H9 (cell line): ENCODE measurements at regions not wholly inside any gene's neighbourhood (a gene's known extent, or its start where the extent isn't known, plus 50 kb on each side); places are given as distances from the start of the nearest gene placed in this dataset.

Experiments
- DNase-seq: peaks from one replicate; pipeline ENCODE4 v3.0.0-alpha.2; 2017
- H2AFZ ChIP-seq: one replicate; pipeline ENCODE4 v1.6.1; 2013; ENCODE audit warnings: mild to moderate bottlenecking, low read length, control low read depth, moderate library complexity
- H2AK5ac ChIP-seq: 2 replicates; pipeline ENCODE4 v1.6.1; 2013; ENCODE audit warnings: low read length, control low read depth, mixed read lengths; ENCODE audit not compliant: insufficient read length
- H2BK120ac ChIP-seq: one replicate; pipeline ENCODE4 v1.6.1; 2013; ENCODE audit warnings: low read depth, mild to moderate bottlenecking, low read length, control low read depth, inconsistent platforms; ENCODE audit not compliant: poor library complexity, severe bottlenecking
- H2BK12ac ChIP-seq: 2 replicates; pipeline ENCODE4 v1.6.1; 2013; ENCODE audit warnings: low read length, control low read depth, mixed read lengths, low read depth; ENCODE audit not compliant: insufficient read length
- H2BK15ac ChIP-seq: 2 replicates; pipeline ENCODE4 v1.6.1; 2013; ENCODE audit warnings: low read depth, low read length, control low read depth
- H2BK20ac ChIP-seq: one replicate; pipeline ENCODE4 v1.6.1; 2013; ENCODE audit warnings: low read depth, mild to moderate bottlenecking, low read length, control low read depth, inconsistent platforms; ENCODE audit not compliant: poor library complexity, severe bottlenecking
- H2BK5ac ChIP-seq: 2 replicates; pipeline ENCODE4 v1.6.1; 2013; ENCODE audit warnings: low read length, control low read depth, mixed read lengths; ENCODE audit not compliant: insufficient read length
- H3K14ac ChIP-seq: 2 replicates; pipeline ENCODE4 v1.6.1; 2013; ENCODE audit warnings: low read length, control low read depth; ENCODE audit not compliant: insufficient read depth
- H3K18ac ChIP-seq: 2 replicates; pipeline ENCODE4 v1.6.1; 2013; ENCODE audit warnings: low read depth, mild to moderate bottlenecking, mixed read lengths, low read length, control low read depth; ENCODE audit not compliant: insufficient read length
- H3K23ac ChIP-seq: 2 replicates; pipeline ENCODE4 v1.6.1; 2013; ENCODE audit warnings: low read length, control low read depth, mixed read lengths, low read depth; ENCODE audit not compliant: insufficient read length
- H3K23me2 ChIP-seq: 2 replicates; pipeline ENCODE4 v1.6.1; 2013; ENCODE audit warnings: low read depth, mild to moderate bottlenecking, mixed read lengths, low read length, control low read depth; ENCODE audit not compliant: insufficient read length, poor library complexity, severe bottlenecking
- H3K27ac ChIP-seq: 2 replicates; pipeline ENCODE4 v1.5.1; 2013; ENCODE audit warnings: low read length, control low read depth, mixed read lengths, low read depth; ENCODE audit not compliant: insufficient read length
- H3K27me3 ChIP-seq: 2 replicates; pipeline ENCODE4 v1.6.1; 2013; ENCODE audit warnings: low read length, control low read depth, inconsistent platforms; ENCODE audit not compliant: insufficient read depth
- H3K4ac ChIP-seq: 2 replicates; pipeline ENCODE4 v1.6.1; 2013; ENCODE audit warnings: low read depth, mild to moderate bottlenecking, control low read depth, inconsistent platforms, low read length, moderate library complexity
- H3K4me1 ChIP-seq: 2 replicates; pipeline ENCODE4 v1.6.1; 2013; ENCODE audit warnings: low read length, control low read depth, inconsistent platforms; ENCODE audit not compliant: insufficient read depth
- H3K4me2 ChIP-seq: 2 replicates; pipeline ENCODE4 v1.6.1; 2013; ENCODE audit warnings: low read length, control low read depth, mixed read lengths; ENCODE audit not compliant: insufficient read length, insufficient read depth
- H3K56ac ChIP-seq: 2 replicates; pipeline ENCODE4 v1.6.1; 2013; ENCODE audit warnings: low read depth, mild to moderate bottlenecking, mixed read lengths, low read length, control low read depth; ENCODE audit not compliant: insufficient read length
- H3K79me1 ChIP-seq: 2 replicates; pipeline ENCODE4 v1.6.1; 2013; ENCODE audit warnings: low read depth, mild to moderate bottlenecking, moderate library complexity, low read length, control low read depth, inconsistent platforms; ENCODE audit not compliant: insufficient read depth, poor library complexity, severe bottlenecking
- H3K79me2 ChIP-seq: 2 replicates; pipeline ENCODE4 v1.6.1; 2013; ENCODE audit warnings: low read length, control low read depth, inconsistent platforms; ENCODE audit not compliant: insufficient read depth
- H3K9ac ChIP-seq: 2 replicates; pipeline ENCODE4 v1.6.1; 2013; ENCODE audit warnings: low read length, control low read depth, mixed read lengths; ENCODE audit not compliant: insufficient read length; ENCODE audit errors: extremely low read depth
- H3K9me3 ChIP-seq: one replicate; pipeline ENCODE4 v1.6.1; 2013; ENCODE audit warnings: low read depth, low read length, inconsistent platforms; ENCODE audit not compliant: control insufficient read depth
- H3T11ph ChIP-seq: one replicate; pipeline ENCODE4 v1.6.1; 2013; ENCODE audit warnings: mild to moderate bottlenecking, low read length, control low read depth, inconsistent platforms
- H4K20me1 ChIP-seq: one replicate; pipeline ENCODE4 v1.6.1; 2013; ENCODE audit not compliant: control insufficient read depth, insufficient read length, insufficient read depth
- H4K5ac ChIP-seq: 2 replicates; pipeline ENCODE4 v1.6.1; 2013; ENCODE audit warnings: low read depth, mild to moderate bottlenecking, mixed read lengths, low read length, control low read depth; ENCODE audit not compliant: insufficient read length
- H4K8ac ChIP-seq: replicated peaks from 2 replicates; pipeline ENCODE4 v1.6.1; 2013; ENCODE audit warnings: low read length, control low read depth, mixed read lengths, low read depth; ENCODE audit not compliant: insufficient read length
- H4K91ac ChIP-seq: 2 replicates; pipeline ENCODE4 v1.6.1; 2013; ENCODE audit warnings: low read depth, mild to moderate bottlenecking, moderate library complexity, mixed read lengths, low read length, control low read depth; ENCODE audit not compliant: insufficient read length
- H3K27ac Mint-ChIP-seq, 3 experiments: 2 replicates in 2 of 3; 3 replicates in 1 of 3; pipeline ENCODE4 v1.8.0; 2020 to 2021; ENCODE audit warnings: mixed read lengths in 3 of 3, mild to moderate bottlenecking in 1 of 3, moderate library complexity in 1 of 3
- H3K27me3 Mint-ChIP-seq: 2 replicates; pipeline ENCODE4 v1.8.0; 2021; ENCODE audit warnings: low read depth, mild to moderate bottlenecking, moderate library complexity, mixed read lengths
- H3K36me3 Mint-ChIP-seq, 3 experiments: 2 replicates in 2 of 3; 3 replicates in 1 of 3; pipeline ENCODE4 v1.8.0; 2020 to 2021; ENCODE audit warnings: low read depth in 3 of 3, mixed read lengths in 3 of 3; ENCODE audit not compliant: insufficient read depth in 1 of 3
- H3K4me1 Mint-ChIP-seq, 2 experiments: 2 replicates each; pipeline ENCODE4 v1.8.0; 2020; ENCODE audit warnings: mixed read lengths in 2 of 2
- H3K4me3 Mint-ChIP-seq, 2 experiments: 2 replicates in 1 of 2; 3 replicates in 1 of 2; pipeline ENCODE4 v1.8.0; 2020 to 2021; ENCODE audit warnings: mild to moderate bottlenecking in 2 of 2, mixed read lengths in 2 of 2, moderate library complexity in 1 of 2
- H3K9me3 Mint-ChIP-seq, 2 experiments: 2 replicates in 1 of 2; 3 replicates in 1 of 2; pipeline ENCODE4 v1.8.0; 2020; ENCODE audit warnings: mild to moderate bottlenecking in 2 of 2, mixed read lengths in 2 of 2, moderate library complexity in 1 of 2
- WGBS: extraction: QIAGEN DNeasy Blood & Tissue Kit; methylation state at CpG from one replicate; pipeline ENCODE4 v1.1.7; 2013; ENCODE audit warnings: missing lambda C conversion rate, low lambda C conversion rate, mixed read lengths; ENCODE audit not compliant: insufficient read length; ENCODE audit errors: extremely low coverage; 5-methylcytosine and 5-hydroxymethylcytosine counted together
- TF ChIP-seq, protein P1 (sequence below): fragments of 200-600 bp; sonication (generic); conservative IDR thresholded peaks from 3 replicates; pipeline ENCODE4 v1.8.0; 2021; ENCODE audit warnings: antibody characterized with exemption, mild to moderate bottlenecking

GRCh38 chr2:48045613-48046012, 139.3 kb upstream of the FBXO11 start:
- Histone ChIP-seq H3K27me3 (no peaks in the 10 kb centered on the region), H4K91ac (no peak overlapping the region), H2BK12ac (no peak overlapping the region), H3K79me1 (no peaks in the 10 kb centered on the region), H2BK15ac (no peak overlapping the region), H2AK5ac (no peak overlapping the region), H3K4me1 (peaks cover 8% of the 10 kb centered on the region; the same call in 1 of the 2 replicates), H3K79me2 (no peaks in the 10 kb centered on the region), H3K56ac (no peak overlapping the region), H3K4me2 (no peak overlapping the region), H2BK120ac (no peak overlapping the region), H4K5ac (no peak overlapping the region), H3K18ac (no peak overlapping the region), H3K23ac (no peak overlapping the region), H2BK20ac (no peak overlapping the region), H2AFZ (no peak overlapping the region), H3T11ph (no peak overlapping the region), H3K14ac (no peak overlapping the region), H3K9me3 (no peaks in the 10 kb centered on the region), H3K23me2 (no peaks in the 10 kb centered on the region), H3K27ac (no peak overlapping the region), H4K8ac (no peak overlapping the region), H3K9ac (no peak overlapping the region), H4K20me1 (no peaks in the 10 kb centered on the region), H3K4ac (no peak overlapping the region), H2BK5ac (no peak overlapping the region)
- no peak for DNase-seq
- WGBS, result no CpG with 5 or more reads among the region's 1 CpG
- Mint-ChIP-seq H3K4me1 (peaks cover 33 to 41% of the 10 kb centered on the region in 2 experiments), H3K9me3 (no peaks in the 10 kb centered on the region; a peak in 1 of 5 replicates), H3K27me3 (no peaks in the 10 kb centered on the region; the same call in 1 of the 2 replicates), H3K27ac (no peak overlapping the region), H3K4me3 (no peak overlapping the region), H3K36me3 (no peaks in the 10 kb centered on the region)
- TF ChIP-seq, protein P1, sequence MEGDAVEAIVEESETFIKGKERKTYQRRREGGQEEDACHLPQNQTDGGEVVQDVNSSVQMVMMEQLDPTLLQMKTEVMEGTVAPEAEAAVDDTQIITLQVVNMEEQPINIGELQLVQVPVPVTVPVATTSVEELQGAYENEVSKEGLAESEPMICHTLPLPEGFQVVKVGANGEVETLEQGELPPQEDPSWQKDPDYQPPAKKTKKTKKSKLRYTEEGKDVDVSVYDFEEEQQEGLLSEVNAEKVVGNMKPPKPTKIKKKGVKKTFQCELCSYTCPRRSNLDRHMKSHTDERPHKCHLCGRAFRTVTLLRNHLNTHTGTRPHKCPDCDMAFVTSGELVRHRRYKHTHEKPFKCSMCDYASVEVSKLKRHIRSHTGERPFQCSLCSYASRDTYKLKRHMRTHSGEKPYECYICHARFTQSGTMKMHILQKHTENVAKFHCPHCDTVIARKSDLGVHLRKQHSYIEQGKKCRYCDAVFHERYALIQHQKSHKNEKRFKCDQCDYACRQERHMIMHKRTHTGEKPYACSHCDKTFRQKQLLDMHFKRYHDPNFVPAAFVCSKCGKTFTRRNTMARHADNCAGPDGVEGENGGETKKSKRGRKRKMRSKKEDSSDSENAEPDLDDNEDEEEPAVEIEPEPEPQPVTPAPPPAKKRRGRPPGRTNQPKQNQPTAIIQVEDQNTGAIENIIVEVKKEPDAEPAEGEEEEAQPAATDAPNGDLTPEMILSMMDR, result no peak
